Fibroblast of mammary gland (primary cell): ENCODE measurements at regions not wholly inside any gene's neighbourhood (a gene's known extent, or its start where the extent isn't known, plus 50 kb on each side); places are given as distances from the start of the nearest gene placed in this dataset.

ENCODE experiments used
- DNase-seq: peaks from one replicate; pipeline ENCODE4 v3.0.0-alpha.2; 2010; ENCODE audit warnings: low read depth
- H3K4me3 ChIP-seq: 2 replicates; pipeline ENCODE4 v1.5.1; 2011; ENCODE audit warnings: low read depth, mild to moderate bottlenecking, low read length, moderate library complexity; ENCODE audit not compliant: control insufficient read depth
- TF ChIP-seq, protein P1 (sequence below): conservative IDR thresholded peaks from 2 replicates; pipeline ENCODE4 v1.5.1; 2011; ENCODE audit warnings: low read depth, low read length, inconsistent platforms; ENCODE audit not compliant: control insufficient read depth, insufficient read depth

DNA sequence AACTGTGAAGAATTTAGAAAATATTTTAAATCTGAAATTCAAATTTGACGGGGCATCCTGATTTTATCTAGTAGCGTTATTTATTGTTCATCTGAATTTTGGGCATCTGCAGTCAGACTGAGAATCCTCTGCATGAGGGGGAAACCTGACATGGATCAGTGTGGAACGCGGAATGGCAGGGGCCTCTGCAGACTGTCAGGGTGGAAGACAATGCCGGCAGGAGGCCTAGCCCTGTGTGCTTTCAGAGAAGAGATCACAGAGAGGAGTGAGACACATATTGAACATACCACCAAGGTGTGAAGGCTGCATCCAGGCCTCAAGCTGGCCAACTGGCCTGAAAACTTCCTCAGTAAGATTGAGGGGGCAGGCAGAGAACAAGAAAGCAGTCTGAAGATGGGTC is 921.1 kb upstream of the GHITM start:
- no peak for DNase-seq
- TF ChIP-seq, protein P1, sequence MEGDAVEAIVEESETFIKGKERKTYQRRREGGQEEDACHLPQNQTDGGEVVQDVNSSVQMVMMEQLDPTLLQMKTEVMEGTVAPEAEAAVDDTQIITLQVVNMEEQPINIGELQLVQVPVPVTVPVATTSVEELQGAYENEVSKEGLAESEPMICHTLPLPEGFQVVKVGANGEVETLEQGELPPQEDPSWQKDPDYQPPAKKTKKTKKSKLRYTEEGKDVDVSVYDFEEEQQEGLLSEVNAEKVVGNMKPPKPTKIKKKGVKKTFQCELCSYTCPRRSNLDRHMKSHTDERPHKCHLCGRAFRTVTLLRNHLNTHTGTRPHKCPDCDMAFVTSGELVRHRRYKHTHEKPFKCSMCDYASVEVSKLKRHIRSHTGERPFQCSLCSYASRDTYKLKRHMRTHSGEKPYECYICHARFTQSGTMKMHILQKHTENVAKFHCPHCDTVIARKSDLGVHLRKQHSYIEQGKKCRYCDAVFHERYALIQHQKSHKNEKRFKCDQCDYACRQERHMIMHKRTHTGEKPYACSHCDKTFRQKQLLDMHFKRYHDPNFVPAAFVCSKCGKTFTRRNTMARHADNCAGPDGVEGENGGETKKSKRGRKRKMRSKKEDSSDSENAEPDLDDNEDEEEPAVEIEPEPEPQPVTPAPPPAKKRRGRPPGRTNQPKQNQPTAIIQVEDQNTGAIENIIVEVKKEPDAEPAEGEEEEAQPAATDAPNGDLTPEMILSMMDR, result no peak
- H3K4me3 ChIP-seq, result no peak overlapping the region

DNA sequence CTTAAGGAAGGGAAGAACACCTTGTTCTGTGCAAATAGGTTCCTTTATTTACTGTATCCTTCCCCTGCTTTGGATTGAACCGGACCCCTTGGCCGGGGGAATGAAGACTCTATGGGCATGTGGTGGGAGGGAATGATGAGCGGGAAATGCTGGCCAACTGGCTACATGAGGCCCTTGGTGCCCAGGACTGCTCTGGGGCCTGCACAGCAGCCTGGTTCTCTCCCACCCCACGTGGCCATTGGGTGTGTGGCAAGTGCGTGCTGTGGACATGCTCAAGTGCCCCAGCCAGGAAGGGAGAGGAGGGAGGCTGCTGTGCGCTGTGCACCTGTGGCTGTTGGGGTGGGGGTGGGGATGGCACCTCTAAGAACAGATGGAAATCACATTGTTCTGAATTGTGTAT is 917.0 kb upstream of the GHITM start:
- no peak overlapping the region for H3K4me3 ChIP-seq
- TF ChIP-seq, protein P1, result no peak
- no peak for DNase-seq

DNA sequence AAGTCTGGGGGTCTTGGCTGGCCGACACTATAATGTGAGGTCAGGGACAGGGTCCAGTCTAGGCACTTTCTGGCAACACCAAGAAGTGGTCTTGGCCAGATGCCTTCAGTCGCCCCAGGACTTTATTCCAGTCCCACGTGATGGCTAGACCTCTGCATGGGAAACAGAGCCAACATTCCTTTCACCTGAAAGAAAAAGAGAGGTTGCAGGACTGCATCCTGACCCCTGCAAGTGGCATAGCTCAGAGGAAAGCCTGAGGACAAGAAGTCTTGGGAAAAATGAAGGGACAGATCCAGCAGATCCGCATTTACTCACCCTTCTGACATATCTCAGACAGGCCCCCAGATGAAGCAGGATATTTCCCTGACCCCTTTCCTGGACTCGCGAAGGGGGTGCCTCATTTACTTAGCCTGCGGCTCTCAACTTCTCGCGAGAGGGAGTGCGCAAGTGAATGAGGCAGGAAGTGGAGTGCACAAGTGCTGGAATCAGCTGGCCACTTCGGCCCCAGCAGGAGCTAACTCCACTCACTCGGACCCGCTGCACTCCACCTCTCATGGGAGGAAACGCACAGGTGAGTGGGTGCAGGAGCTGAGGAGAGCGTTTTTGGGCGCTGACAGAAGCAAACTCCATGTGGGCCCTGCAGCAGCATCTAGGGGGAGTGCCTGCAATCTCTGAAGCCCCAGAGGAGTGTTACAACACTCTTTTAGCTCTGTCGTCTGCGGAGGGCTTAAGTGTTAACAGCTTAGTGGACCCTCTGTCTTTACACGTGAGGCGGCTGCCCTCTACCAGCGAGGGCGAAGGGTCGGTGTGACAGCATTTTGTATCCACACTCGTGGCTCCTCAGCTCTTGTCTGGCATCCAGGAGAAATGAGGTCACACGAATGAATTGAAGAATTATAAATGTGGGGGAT is 916.2 kb upstream of the GHITM start:
- no peak for DNase-seq
- TF ChIP-seq, protein P1, result no peak
- no peak overlapping the region for H3K4me3 ChIP-seq

DNA sequence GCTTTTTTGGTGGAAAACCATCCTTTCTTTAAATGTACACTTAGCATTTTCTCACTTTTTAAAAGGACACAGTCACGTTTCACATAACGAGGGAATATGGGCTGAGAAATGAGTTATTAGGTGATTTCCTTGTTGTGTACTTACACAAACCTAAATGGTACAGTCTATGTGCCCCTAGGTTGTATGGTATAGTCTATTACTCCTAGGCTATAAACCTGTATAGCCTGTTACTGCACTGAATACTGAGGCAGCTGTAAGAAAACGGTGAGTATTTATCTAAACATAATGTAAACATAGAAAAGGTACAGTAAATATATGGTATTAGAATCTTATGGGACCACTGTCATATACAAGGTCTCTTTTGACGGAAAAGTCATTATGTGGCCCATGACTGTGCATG is 913.5 kb upstream of the GHITM start:
- no peak overlapping the region for H3K4me3 ChIP-seq
- DNase-seq, result no peak
- TF ChIP-seq, protein P1, result no peak

DNA sequence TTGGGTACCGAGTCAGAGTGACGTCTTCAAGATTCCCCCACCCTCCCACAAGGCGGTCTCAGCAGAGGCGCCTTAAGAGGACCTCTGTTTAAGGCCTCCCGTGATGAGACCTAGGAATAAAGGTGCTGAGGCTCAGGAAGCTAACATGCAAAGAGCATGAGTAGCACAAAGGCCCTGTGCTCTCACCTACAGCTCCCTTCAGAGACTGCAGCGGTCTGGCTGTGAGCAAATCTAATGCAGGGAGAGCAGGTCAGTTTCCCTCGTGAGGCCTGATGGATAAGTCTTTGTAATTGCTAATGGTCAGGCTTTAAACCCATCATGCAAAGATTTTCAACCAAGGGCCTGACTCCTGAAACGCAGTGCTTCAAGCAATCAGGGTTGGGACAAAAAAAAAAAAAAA is 909.3 kb upstream of the GHITM start:
- TF ChIP-seq, protein P1, result no peak
- no peak for DNase-seq
- H3K4me3 ChIP-seq, result no peak overlapping the region

DNA sequence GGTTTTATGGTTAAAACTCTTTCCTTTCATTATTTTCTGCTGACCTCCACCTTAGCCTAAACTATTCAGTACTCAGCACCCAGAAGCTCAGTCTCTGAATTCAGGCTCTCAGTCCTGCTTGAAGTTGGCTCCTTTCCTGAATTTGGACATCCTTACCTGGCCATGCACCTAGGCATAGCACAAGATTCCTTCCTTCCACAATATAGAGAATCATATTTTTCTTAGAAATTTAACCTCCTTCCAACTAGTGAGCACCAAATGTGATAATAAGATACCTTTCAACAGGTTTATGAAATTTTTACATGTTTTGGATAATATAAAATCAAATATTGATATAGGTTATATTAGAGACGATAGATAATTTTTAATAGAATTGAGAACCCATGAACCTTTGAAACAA is 905.6 kb upstream of the GHITM start:
- DNase-seq, result no peak
- TF ChIP-seq, protein P1, result no peak
- H3K4me3 ChIP-seq, result no peak overlapping the region
